ENCODE measurements at regions not wholly inside any gene's neighbourhood (a gene's known extent, or its start where the extent isn't known, plus 50 kb on each side); places are given as distances from the start of the nearest gene placed in this dataset.

DNA sequence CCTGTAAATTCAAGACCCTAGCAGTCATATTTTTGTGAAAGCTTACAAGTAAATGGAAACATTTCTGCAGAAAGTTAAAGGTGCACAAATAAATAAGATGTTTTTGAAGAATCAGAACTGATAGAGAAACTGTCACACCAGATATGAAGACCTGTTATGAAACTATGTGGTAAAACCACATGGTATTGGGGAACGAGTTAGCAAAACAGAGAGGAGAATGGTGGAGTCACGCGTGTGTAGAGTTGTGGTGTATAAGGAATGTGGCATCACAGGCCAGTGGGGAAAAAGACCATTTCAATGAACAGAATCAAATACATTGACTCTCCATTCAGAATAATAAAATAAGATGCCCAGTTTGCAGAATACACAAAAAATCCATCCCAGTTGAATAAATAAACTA lies 477.2 kb downstream of the ICE1 start:
- TF ChIP-seq, protein P1, sequence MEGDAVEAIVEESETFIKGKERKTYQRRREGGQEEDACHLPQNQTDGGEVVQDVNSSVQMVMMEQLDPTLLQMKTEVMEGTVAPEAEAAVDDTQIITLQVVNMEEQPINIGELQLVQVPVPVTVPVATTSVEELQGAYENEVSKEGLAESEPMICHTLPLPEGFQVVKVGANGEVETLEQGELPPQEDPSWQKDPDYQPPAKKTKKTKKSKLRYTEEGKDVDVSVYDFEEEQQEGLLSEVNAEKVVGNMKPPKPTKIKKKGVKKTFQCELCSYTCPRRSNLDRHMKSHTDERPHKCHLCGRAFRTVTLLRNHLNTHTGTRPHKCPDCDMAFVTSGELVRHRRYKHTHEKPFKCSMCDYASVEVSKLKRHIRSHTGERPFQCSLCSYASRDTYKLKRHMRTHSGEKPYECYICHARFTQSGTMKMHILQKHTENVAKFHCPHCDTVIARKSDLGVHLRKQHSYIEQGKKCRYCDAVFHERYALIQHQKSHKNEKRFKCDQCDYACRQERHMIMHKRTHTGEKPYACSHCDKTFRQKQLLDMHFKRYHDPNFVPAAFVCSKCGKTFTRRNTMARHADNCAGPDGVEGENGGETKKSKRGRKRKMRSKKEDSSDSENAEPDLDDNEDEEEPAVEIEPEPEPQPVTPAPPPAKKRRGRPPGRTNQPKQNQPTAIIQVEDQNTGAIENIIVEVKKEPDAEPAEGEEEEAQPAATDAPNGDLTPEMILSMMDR (IDR thresholded peaks at IDR 0.05) = no peak
- no peak for TF ChIP-seq POLR2A (IDR thresholded peaks at IDR 0.05)
